Stimulated activated CD4-positive, alpha-beta T cell treated with anti-CD3 and anti-CD28 coated beads, Interleukin-2, amount 100 ng/mL, for 24 hours (primary cell): ENCODE measurements at regions not wholly inside any gene's neighbourhood (a gene's known extent, or its start where the extent isn't known, plus 50 kb on each side); places are given as distances from the start of the nearest gene placed in this dataset.
"Not testable (repeated sequence)": the region's sequence is repeated elsewhere in the genome, so short reads cannot be mapped to it uniquely, and the experiment has no call there.

ENCODE experiments used
- DNase-seq, 2 donors: peaks; one replicate each; pipeline ENCODE4 v3.0.0-alpha.2; 2020

DNA sequence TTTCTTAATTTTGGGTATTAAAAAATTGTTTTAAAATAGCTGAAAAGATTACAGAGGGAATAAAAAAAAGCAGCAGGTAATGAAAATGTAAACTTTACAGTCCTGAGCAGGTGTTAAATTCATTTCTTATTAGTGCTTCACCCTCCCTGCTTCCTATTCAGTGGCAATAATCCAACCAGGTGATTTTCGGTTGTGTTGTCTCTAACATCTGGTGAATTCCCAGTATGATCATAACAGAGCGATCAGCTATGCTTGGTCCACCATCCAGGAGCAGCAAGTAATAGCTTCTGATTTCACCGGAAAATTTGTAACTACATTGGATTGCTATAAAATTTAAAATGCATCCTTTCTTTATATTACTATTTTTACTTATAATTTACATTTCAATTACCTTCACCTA, 673.1 kb downstream of the SOCS6 start:
- no peak for DNase-seq

DNA sequence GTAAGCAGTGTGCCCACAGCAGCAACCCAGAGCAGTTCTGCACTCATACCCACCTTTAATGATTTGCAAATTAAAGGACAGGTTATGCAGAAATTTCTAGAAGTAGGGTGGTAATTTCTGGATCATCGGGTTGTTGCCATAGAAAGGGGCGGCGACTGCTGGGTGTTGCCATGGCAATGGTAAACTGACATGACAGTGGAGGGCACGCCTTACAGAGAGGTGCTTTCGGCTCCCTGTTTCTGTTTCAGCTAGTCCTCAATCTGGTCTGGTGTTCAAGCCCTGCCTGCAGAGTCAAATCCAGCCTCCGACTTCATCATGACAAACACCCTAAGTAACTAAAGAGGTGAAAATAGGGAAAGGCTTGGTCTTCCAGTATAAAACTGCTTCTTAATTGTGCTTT, 667.7 kb downstream of the SOCS6 start:
- DNase-seq: no peak

DNA sequence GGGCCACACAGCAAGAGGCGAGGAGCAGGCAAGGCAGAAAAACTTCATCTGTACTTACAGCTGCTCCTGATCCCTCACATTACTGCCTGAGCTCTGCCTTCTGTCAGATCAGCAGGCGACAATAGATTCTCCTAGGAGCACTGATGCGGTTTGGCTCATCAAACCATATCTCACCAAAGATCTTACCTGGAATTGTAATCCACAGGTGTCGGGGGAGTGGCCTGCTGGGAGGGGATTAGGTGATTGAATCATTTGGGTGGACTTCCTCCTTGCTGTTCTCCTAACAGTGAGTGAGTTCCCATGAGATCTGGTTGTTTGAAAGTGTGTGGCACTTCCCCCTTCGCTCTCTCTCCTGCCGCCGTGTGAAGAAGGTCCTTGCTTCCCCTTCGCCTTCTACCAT, 647.3 kb downstream of the SOCS6 start:
- DNase-seq: no peak

DNA sequence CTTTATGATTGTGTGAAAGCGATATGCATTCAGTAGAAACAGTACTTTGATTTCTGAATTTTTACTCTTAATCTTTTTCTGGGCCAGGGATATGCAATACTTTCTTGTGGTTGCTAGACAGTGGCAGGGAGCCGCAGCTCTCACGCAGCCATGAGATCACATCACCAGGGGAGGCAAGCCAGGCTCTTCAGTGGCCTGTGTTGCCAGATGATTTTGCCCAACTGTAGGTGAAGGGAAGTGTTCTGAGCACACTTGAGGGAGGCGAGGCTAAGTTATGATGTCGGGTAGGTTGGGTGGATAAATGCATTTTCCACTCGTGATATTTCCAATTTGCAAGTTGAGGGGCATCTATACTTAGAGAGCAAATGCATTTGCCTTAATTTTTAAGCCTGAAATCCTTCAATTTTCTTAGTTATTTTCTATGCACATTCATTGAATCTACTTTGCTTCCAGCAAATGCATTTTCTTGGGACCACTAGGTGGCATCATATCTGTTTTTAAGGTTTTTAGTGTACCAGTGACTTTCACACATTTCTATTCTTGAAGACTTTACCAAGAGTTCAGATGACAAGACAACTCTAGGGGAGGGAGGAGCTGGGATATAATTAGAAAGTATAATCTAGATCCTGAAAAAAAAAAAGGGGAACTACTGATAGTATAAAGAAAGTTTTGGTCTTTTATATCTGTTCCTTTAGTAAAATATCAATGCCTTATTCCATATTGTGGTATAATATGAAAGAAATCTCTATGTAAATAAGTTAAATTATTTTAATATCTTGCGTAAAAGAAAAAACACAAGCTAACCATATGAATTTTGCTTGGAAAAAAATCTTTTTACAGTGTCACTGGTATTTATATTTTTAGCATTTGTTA, 643.3 kb downstream of the SOCS6 start:
- DNase-seq: no peak

DNA sequence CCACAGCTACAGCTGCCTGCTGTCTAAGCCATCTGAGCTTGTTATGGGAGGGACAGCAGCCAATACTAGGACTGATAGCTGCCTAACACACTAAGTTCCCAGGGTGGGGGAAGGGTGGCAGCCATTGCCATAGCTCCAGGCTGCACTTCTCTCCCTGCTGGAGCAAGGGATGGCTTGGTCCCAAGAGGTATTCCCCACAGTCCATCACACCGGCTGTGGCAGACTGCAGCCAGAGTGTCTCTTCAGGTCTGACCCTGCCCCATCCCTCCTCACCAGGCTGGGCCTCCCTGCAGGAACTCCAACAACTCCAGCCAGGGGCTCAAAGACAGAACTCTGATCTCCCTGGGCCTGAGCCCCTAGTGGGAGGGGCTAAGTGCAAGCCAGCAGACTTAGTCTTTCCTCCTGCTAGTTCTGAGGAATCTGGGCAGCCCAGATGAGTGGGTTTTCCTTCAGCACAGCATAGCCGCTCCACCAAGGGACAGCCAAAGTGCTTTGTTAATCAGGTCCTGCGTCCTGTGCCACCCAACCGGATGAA, 632.1 kb downstream of the SOCS6 start:
- no peak for DNase-seq

DNA sequence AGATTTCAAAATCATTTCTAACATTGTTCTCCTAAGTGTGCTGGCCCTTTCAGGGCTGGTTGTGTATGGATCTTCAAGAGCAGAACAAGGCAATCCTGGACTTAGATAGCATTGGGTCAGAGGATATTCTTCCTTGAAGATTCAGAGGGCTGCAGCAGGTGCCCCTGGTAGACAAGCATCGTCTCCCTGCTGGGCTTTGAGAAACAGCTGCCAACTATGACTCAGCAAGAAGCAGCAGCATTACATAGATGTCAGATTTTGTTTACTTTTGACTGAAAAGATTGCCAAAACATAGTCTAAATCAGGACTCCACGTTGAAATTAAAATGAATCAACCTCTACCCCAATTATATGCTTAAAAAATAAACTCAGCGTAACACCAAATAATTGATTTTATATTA, 618.8 kb downstream of the SOCS6 start:
- DNase-seq: no peak

DNA sequence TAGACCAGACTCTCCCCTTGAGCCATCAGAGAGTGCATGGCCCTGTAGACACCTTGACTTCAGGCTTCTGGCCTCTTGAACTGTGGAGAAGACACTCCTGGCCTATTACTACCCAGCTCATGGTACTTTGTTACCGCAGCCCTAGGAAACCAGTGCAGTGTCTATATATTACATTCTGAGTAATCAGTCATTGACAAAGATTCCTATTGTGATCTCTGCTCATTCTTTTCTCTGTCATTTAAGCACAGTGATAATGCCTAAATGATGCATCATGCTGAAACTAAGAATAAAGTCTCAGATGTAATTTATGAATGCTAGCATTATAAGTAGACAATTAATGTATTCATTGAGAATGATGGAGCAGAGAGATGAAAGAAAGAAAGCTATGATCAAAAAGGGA, 603.5 kb downstream of the SOCS6 start:
- DNase-seq: no peak

DNA sequence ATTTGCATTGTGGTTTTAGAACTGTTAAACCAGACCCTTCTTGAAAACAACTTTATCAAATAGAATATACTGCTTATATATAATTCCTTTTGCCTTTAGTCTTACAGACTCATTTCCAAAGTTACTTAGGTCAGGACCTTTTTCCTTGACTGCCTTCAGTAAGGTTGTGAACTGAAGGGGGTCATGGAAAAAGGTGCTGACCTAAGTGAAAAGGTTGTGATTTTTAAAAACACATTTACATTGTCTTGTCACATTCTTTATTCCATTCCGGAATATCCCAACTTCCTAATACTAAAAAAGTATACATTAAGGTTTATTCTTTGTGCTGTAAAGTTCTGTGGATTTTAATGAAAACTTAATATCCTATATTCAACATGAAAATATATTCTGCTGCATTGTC, 581.4 kb downstream of the SOCS6 start:
- DNase-seq: no peak

DNA sequence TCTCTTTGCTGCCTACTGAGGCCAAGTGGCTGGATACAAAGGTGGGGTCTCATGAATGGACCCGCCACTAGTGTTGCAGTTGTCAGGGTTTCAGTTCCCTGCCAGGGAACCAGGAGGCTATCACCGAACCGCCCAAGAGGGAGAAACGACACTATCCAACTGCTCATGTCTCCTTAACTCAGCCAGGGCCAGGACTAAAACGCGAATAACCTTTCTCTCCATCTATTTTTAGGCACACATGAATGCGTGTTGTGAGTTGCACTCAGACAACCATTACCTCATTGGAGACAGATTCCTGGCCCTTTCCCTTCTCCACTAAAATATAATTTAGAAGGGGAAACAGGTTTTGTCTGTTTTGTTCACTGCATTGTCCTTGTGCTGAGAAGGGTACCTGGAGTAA, 559.5 kb downstream of the SOCS6 start:
- DNase-seq: no peak

DNA sequence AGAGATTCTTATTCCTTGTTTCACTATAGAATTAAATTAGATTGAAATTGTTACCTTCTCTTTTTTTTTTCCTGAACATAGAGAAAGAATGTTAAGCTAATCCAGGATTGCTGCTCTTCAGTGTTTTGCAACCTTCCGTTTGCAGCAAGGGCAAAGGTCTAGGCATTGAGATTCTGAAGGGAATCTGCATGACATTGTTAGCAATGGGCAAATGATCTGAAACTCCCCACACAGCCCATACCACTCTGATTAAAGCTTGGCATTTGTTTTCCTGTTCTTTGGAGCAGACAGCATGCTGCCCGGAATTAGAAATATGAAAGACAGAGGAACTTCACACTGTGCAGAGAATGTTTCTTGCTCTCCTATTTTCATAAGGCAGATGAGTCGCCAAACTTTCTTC, 551.8 kb downstream of the SOCS6 start:
- no peak for DNase-seq

DNA sequence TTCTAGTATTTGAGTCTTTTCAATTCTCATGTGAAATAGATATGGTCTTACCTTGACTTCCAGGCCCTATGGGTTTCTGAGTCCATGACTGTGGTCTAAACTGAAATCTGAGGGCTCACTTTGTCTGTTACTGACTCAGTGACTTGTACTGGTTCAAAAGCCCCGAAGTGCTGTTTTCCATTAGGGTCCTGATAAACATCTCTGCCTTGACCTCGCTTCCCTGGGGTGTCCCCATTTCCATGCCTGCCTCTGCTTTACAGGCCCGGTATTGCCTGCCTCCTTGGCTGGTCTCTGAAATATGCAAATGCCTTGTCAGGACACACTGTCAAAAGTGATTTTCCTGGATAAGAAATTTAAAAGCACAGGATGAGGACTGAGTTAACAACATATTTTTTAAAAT, 538.8 kb downstream of the SOCS6 start:
- DNase-seq: no peak

DNA sequence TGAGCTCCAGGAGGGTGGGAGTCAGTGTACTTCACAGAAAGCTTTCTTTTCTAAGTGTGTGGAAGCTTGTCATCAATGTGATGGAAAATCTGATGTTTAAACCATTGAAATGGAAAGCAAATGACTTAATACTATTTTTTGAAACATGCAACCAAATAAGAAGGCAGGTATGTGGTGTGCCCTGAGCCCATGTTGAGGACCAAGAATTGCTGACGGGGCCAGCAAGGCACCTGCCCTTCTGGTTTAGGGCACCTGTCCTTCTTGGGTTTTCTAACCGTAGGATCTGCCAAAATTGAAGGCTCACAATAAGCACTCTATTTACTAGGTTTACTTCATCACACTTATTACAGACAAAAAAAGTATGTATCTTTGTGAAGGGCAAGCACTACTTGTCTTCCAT, 537.7 kb downstream of the SOCS6 start:
- no peak for DNase-seq

DNA sequence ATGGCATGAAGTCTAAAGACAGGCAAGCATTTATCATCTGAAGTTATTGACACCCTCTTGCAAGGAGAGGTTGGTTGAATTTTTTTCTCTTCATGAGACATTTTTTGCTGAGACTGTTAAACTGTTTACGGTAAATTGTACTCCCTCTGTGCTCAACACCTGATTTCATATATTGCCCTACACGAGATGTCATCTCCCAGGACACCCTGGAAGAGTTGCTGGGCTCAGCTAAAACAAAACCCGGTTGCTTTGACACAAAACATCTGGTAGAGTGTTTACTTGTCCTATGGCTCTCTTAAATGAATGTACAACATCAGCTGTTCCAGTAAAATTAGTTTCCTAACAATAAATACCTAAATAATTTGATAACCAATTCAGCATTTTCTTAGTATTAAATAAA, 533.8 kb downstream of the SOCS6 start:
- DNase-seq: no peak

DNA sequence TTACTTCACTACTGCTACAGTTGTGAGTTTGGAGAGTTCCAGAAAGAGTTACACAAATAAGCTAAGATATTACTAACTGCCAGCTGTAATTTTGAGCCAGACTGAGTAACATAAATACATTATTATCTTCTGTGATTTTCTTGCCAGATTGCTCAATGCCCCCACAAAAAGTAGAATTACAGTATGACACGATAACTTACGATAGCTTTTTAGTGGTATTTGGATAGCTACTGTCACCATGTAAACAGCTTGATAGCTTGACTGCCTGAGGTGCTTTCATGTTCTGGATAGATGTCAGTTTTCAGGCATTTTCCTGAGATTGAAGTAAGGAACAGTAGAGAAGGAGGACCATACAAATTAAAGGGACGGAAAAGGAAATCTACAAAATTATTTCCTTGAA, 533.3 kb downstream of the SOCS6 start:
- no peak for DNase-seq

DNA sequence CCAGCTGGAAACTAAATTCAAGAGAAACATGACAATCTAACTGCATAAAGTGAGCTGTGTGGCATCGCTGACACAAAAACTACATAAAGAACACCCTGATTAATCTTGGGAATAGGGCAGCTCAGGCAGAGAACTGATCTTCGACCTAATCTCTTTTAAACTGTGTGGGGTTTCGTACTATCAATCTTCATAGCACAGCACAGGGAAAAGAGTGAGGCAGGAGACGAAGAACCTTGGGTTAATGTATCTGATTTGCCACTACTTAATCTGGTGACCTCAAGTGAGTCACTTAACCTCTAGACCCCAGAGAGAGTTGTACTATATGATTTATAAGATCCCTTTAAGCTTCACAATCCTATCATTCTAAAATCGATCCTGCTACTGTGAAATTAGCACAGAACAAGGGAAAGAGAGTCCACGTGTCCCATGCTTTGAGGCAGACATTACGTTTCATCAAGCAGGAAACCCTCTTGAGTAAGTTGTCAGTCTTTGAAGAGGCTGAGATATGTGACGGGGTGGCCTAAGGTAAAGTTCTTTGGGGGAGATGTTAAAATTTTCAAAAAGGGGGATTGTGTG, 519.7 kb downstream of the SOCS6 start:
- DNase-seq: no peak

DNA sequence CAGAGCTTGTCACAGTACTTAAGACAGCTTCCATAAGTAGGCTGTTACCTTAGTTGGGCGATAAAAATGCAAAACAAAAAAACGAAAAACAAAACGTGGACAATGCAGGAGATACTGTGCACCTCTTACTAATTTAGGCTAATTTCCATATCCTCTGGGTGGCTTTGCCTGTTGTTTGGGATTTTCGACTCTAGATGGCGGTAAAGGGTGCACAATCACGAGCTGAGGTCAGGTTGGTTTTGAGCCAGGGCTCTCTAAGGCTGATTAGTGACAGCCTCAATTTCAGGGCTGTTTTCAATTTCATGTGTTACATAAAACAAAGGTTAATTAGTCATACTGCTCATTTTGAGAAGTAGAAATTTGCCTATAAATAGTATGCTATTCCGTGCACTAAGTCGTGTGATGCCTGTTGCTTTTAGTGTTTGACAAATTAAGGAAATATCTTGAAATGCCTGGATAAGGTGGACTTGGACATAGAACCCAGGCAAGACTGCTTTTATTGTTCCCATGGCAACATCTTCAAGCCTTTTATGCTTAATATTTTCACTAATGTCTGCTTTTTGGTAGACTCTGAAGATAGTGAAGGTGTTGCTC, 493.1 kb downstream of the SOCS6 start:
- DNase-seq: peak; percentile 64 to 73

DNA sequence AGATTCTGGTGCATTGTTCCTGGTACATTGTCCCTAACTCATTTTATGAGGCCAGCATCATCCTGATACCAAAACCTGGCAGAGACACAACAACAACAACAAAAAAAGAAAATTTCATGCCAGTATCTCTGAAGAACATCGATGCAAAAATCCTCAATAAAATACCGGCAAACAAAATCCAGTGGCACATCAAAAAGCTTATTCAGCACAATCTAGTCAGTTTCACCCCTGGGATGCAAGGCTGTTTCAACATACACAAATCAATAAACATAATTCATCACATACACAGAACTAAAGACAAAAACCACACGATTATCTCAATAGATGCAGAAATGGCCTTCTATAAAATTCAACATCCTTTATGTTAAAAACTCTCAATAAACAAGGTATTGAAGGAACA, 477.4 kb downstream of the SOCS6 start:
- DNase-seq: not testable (repeated sequence)

DNA sequence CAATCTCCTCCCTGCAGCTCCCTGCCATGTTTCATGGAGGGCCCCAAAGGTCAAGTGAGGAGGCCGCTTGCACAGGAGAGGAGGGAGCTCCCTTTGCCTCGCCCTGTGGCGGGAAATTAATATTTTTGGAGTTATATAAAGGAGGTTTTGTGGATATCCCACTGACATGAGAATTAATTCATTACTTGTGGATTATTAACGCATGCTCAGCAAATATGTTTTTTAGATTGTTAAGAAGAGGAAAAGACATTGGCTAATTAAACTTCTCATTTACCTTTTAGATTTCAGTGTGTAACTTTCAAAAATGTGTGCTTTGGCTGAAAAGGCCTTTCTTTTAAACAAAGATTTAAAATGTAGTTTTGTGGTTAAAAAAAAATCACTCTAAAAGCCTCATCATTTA, 474.0 kb downstream of the SOCS6 start:
- no peak for DNase-seq

DNA sequence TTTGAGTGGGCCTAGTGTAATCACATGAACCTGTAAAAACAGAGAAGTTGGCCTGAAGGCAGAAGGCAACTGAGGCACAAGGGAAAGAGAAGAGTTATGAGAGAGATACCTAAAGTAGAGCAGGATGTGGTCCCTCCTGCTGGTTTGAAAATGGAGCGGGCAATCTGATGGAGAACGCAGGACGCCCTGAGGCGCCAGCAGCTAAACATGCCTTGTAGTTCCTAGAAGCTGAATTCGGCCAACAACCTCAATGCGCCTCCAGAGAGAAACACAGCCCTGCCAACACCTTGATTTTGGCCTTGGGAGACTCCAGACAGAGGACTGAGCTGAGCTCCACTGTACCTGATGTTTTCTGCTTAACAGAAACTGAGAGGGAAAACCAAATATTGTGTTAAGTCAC, 469.9 kb downstream of the SOCS6 start:
- no peak for DNase-seq

DNA sequence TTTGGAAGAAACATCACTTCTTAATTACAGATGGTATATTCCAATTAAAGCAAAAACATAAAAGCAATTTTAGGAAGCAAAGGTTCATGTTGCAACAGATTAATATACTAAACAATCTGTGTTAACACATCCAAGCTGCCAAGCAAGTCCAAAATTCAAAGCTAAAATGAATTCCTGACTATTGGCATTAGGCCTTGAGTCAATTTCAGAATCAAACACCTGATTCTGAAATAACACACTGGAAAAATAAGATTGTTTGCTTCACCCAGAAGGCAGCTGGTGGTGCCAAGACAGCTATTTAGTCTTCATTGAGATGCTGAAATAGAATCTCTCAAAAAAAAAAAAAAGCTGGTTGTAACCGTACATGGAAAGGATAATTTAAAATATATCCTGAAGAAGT, 465.6 kb downstream of the SOCS6 start:
- DNase-seq: no peak

DNA sequence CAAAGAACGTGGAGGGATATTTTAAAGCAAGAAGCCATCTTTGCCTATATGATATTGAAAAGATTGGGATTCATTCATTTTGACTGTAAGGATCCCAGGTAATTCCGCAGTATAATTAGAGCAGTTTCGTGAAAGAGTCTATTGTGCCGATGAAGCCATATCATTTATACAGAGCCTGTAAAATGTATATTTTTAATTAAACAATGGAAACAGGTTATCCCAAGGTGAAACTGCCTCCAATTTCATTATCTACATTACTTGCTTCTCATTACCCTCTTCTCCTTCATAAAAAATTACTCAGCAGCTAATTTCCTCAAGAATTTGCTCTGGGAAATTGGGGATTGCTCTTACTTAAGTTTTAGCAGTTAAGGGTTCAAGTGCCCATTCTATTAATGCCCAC, 444.1 kb downstream of the SOCS6 start:
- no peak for DNase-seq

DNA sequence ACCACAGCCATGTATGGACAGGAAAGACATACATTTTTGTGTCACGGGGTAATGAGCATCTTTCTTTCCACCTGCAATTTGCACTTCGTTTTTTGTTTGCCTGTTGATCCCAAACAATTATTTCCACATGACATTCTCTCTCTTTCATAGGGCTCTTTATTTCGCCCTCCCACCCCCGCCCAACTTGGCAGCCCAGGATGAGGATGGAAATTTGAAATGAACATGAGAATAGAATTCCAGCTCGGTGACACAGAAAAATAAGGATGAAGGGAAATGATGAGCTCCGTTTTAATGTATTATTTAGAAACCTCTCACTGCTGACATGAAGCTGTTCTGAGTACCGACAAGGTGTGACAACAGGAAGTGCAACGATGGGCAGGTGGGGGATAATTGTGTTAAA, 443.3 kb downstream of the SOCS6 start:
- DNase-seq: no peak

DNA sequence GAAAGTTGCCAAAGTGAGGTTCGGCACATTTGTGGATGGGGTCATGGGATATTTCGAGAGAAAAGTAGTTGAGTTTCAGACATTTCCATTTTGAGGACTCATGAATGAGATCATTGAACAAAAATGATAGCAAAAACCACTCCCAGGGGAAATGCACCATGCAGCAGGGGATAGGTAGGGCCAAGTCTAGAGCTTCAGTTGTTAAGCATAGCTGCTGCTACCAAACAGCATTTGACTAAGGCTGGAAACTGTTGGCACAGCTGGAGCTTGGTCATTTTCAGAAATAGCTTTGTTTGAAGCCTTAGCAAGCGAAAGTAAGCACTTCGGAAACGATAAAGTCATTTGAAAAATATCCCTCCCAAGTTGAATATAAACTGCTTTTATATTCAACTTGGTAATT, 431.8 kb downstream of the SOCS6 start:
- DNase-seq: no peak

DNA sequence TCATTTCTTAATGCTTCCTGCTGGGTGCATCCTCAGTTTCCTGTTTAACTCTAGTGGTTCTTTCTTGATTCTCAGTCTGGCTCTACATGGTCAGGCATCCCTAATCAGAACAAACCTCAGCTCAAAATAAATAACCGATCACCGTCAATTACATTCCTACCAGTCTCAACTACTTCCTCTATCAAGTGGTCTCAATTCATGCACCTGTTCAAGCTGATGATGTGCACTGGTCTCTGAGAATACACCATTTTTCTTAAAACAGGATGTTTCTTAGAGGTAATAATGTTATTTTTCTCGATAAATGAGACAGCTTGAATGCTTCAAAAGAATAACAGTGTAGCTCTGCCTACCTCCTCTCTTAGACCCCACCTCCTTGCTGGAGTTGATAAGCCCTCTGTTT, 420.9 kb downstream of the SOCS6 start:
- DNase-seq: no peak
